HL-60 (cell line): ENCODE measurements at regions not wholly inside any gene's neighbourhood (a gene's known extent, or its start where the extent isn't known, plus 50 kb on each side); places are given as distances from the start of the nearest gene placed in this dataset.

Experiments used
- DNase-seq, 2 experiments: peaks; one replicate each; pipeline ENCODE4 v3.0.0-alpha.2; 2010 to 2020; ENCODE audit warnings: low read depth in 1 of 2, low spot score in 1 of 2
- H3K27ac ChIP-seq: fragments of 250-450 bp; sonication (Bioruptor Pico); replicated peaks from 2 replicates; pipeline ENCODE4 v1.5.1; 2020; ENCODE audit warnings: mild to moderate bottlenecking, moderate library complexity
- H3K27me3 ChIP-seq: fragments of 250-450 bp; sonication (Bioruptor Pico); 2 replicates; pipeline ENCODE4 v1.5.1; 2021; ENCODE audit warnings: mild to moderate bottlenecking, moderate library complexity; ENCODE audit not compliant: insufficient read depth, poor library complexity, severe bottlenecking
- H3K4me3 ChIP-seq: replicated peaks from 2 replicates; pipeline ENCODE4 v1.5.1; 2011; ENCODE audit warnings: mild to moderate bottlenecking, control low read depth, low read length; ENCODE audit not compliant: insufficient read depth
- GABPA ChIP-seq: IDR thresholded peaks from 2 replicates; pipeline ENCODE4 v1.6.1; 2012; ENCODE audit warnings: low read depth
- POLR2AphosphoS5 ChIP-seq: IDR thresholded peaks from 2 replicates; pipeline ENCODE4 v1.6.1; 2012; ENCODE audit warnings: low read depth
- SPI1 ChIP-seq: IDR thresholded peaks from 2 replicates; pipeline ENCODE4 v1.6.1; 2012; ENCODE audit warnings: low read depth, mild to moderate bottlenecking, borderline replicate concordance
- TF ChIP-seq, protein P1 (sequence below): IDR thresholded peaks from one replicate; pipeline ENCODE4 v1.5.1; 2011; ENCODE audit warnings: low read length, control low read depth, inconsistent platforms; ENCODE audit not compliant: insufficient read depth
- TF ChIP-seq, protein P2 (sequence below): IDR thresholded peaks from 2 replicates; pipeline ENCODE4 v1.6.1; 2012; ENCODE audit warnings: low read depth; ENCODE audit not compliant: insufficient replicate concordance

DNA sequence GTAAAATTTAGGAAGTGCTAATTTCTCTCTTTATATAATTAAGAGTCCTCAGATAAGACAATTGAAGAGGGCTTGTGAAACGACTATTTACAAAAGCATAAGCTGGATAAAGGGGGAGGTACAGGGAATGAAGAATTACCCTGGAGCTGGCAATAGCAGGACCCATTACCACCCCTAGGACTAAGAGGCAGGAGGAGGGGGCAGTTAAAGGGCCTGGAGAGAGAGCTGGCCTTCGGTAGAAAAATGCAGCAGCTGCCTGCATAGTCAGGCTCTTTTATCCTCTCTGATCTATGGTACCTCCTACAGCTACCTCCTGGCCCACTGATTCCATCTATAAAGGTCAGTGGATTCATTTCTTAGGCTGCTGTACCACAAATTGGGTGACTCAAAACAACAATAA lies 57.7 kb upstream of the TRPC3 start:
- no peak overlapping the region for H3K4me3 ChIP-seq
- no peak for DNase-seq
- TF ChIP-seq, protein P1, sequence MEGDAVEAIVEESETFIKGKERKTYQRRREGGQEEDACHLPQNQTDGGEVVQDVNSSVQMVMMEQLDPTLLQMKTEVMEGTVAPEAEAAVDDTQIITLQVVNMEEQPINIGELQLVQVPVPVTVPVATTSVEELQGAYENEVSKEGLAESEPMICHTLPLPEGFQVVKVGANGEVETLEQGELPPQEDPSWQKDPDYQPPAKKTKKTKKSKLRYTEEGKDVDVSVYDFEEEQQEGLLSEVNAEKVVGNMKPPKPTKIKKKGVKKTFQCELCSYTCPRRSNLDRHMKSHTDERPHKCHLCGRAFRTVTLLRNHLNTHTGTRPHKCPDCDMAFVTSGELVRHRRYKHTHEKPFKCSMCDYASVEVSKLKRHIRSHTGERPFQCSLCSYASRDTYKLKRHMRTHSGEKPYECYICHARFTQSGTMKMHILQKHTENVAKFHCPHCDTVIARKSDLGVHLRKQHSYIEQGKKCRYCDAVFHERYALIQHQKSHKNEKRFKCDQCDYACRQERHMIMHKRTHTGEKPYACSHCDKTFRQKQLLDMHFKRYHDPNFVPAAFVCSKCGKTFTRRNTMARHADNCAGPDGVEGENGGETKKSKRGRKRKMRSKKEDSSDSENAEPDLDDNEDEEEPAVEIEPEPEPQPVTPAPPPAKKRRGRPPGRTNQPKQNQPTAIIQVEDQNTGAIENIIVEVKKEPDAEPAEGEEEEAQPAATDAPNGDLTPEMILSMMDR = no peak
- TF ChIP-seq GABPA = no peak
- no peak for TF ChIP-seq SPI1
- TF ChIP-seq POLR2AphosphoS5 = no peak
- TF ChIP-seq, protein P2, sequence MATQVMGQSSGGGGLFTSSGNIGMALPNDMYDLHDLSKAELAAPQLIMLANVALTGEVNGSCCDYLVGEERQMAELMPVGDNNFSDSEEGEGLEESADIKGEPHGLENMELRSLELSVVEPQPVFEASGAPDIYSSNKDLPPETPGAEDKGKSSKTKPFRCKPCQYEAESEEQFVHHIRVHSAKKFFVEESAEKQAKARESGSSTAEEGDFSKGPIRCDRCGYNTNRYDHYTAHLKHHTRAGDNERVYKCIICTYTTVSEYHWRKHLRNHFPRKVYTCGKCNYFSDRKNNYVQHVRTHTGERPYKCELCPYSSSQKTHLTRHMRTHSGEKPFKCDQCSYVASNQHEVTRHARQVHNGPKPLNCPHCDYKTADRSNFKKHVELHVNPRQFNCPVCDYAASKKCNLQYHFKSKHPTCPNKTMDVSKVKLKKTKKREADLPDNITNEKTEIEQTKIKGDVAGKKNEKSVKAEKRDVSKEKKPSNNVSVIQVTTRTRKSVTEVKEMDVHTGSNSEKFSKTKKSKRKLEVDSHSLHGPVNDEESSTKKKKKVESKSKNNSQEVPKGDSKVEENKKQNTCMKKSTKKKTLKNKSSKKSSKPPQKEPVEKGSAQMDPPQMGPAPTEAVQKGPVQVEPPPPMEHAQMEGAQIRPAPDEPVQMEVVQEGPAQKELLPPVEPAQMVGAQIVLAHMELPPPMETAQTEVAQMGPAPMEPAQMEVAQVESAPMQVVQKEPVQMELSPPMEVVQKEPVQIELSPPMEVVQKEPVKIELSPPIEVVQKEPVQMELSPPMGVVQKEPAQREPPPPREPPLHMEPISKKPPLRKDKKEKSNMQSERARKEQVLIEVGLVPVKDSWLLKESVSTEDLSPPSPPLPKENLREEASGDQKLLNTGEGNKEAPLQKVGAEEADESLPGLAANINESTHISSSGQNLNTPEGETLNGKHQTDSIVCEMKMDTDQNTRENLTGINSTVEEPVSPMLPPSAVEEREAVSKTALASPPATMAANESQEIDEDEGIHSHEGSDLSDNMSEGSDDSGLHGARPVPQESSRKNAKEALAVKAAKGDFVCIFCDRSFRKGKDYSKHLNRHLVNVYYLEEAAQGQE = no peak
- no peaks in the 10 kb centered on the region for H3K27me3 ChIP-seq
- H3K27ac ChIP-seq = no peak overlapping the region

DNA sequence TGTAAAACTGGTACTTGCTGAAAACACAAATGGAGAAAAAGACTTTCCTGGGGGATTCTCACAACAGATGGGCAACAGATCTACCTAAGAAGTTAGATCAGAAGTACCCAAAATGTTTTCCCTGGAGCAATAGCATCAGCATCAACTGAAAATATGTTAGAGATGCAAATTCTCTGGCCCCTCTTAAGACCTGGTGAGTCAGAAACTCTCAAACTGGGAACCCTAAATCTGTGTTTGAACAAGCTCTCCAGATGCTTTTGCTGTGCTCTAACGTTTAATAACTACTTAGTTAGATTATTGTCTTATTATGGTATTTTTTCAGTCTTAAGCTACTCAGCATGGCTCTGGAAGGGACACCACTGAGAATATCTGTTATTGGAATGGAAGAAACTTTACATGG lies 55.2 kb upstream of the TRPC3 start:
- Histone ChIP-seq H3K27me3 (no peaks in the 10 kb centered on the region), H3K27ac (no peak overlapping the region), H3K4me3 (no peak overlapping the region)
- DNase-seq = no peak
- TF ChIP-seq SPI1 (no peak), POLR2AphosphoS5 (no peak), GABPA (no peak)
- TF ChIP-seq, protein P2 = no peak
- TF ChIP-seq, protein P1 = no peak

DNA sequence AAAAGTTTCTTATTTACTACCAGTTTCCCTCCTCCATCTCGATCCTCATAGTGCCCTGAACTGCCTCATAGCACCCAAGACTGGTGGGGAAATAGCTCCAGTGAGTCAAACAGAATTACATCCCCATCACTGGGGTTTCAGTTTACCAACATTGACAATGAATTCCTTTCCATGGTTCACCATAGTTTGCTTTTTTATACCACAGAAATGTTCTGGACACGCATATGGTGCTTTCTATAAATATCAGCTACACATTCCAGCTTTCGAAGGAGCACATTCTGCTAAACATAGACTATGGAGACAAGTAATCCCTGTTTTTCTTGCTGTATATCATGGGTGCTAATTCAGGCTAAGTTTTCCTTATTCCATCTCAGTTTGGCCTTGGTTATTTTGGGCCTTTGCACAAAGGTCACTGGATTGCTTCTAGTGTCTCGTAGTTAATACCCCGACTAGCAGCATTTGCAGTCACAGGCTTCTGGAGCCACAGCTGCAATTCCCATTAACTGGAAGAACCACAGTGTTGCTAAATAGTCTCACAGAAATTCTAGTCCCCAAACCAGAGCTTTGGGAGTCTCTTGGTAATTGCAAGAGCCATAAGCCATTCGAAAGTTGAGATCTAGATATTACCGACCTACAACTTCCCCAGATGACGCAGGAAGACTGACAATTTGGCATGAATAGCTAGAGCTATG lies 53.4 kb upstream of the TRPC3 start:
- no peak overlapping the region for H3K27ac ChIP-seq
- H3K4me3 ChIP-seq = no peak overlapping the region
- H3K27me3 ChIP-seq = no peaks in the 10 kb centered on the region
- TF ChIP-seq POLR2AphosphoS5 (no peak), GABPA (no peak), SPI1 (no peak)
- TF ChIP-seq, protein P2 = no peak
- TF ChIP-seq, protein P1 = no peak
- no peak for DNase-seq
